ENCODE measurements at regions not wholly inside any gene's neighbourhood (a gene's known extent, or its start where the extent isn't known, plus 50 kb on each side); places are given as distances from the start of the nearest gene placed in this dataset.

DNA sequence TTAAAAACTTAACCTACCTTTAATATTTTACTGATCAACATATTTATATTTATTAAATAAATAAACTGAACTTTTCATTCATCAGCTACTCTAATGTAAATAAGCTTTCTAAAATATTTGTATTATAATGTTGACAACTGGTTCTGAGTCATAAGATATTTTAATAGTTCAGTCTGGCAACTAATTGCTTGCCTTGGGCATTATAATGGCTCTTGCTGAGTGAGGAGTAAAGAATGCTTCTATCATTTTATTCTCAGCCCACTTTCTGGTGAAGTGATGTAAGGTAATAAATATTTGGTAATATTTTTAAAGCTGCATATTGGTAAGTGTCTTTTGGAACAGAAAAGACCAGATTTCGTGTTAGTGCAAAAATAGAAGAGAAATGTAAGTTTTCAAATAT is 81.5 kb downstream of the DIPK2A start:
- Histone ChIP-seq H4K20me1 (ENCODE audit: control insufficient read depth, extremely low read depth, insufficient read depth, low read length) (no peaks in the 10 kb centered on the region), H3K9ac (ENCODE audit: insufficient read depth, low read length) (no peak overlapping the region), H3K36me3 (ENCODE audit: control insufficient read depth, insufficient read depth, low read length) (no peaks in the 10 kb centered on the region), H3K4me3 (replicated peaks in 1 of 4; ENCODE audit: control extremely low read depth in 1 of 4, insufficient read depth in 1 of 4, low read depth in 3 of 4, low read length in 4 of 4) (no peak overlapping the region), H3K27ac (ENCODE audit: insufficient read depth, low read length) (no peak overlapping the region), H2AFZ (ENCODE audit: low read length) (no peak overlapping the region), H3K4me2 (ENCODE audit: extremely low read depth, insufficient read depth, low read length) (no peak overlapping the region), H3K9me3 (ENCODE audit: control insufficient read depth, insufficient read depth, low read depth, low read length) (no peaks in the 10 kb centered on the region), H3K27me3 (ENCODE audit: control insufficient read depth, insufficient read depth, low read length) (no peaks in the 10 kb centered on the region), H3K4me1 (ENCODE audit: control insufficient read depth, extremely low read depth, insufficient read depth, low read length) (peaks cover 4% of the 10 kb centered on the region), H3K79me2 (ENCODE audit: control insufficient read depth, insufficient read depth, low read length) (no peaks in the 10 kb centered on the region)
- peak; percentile 65 to 72 for DNase-seq (ENCODE audit: low read depth in 2 of 2)
- TF ChIP-seq, protein P1, sequence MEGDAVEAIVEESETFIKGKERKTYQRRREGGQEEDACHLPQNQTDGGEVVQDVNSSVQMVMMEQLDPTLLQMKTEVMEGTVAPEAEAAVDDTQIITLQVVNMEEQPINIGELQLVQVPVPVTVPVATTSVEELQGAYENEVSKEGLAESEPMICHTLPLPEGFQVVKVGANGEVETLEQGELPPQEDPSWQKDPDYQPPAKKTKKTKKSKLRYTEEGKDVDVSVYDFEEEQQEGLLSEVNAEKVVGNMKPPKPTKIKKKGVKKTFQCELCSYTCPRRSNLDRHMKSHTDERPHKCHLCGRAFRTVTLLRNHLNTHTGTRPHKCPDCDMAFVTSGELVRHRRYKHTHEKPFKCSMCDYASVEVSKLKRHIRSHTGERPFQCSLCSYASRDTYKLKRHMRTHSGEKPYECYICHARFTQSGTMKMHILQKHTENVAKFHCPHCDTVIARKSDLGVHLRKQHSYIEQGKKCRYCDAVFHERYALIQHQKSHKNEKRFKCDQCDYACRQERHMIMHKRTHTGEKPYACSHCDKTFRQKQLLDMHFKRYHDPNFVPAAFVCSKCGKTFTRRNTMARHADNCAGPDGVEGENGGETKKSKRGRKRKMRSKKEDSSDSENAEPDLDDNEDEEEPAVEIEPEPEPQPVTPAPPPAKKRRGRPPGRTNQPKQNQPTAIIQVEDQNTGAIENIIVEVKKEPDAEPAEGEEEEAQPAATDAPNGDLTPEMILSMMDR (conservative IDR thresholded peaks at IDR 0.05 in 1 of 2, IDR thresholded peaks at IDR 0.05 in 1 of 2; ENCODE audit: low read depth in 1 of 2, low read length in 2 of 2): no peak
- no peak for TF ChIP-seq EZH2 (IDR thresholded peaks at IDR 0.05; ENCODE audit: low read length, missing control alignments)

DNA sequence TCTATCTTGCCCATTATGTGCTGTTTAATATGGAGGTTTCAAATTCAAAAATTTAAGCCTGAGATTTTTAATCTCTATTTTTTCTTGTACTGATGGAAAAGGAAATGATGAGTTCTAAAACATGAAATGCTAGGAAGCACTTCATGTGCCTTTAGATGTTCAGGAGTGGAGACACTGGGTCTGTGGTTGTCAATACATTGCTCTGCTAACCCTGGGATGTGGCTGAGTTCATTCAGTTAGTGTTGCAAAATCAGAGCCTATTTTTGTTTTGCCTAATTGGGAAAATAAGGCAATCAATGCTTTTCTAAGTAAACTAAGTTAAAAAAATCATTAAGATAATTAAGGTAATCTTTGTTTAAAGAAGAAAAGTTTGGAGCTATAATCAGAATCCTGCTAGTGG is 83.1 kb downstream of the DIPK2A start:
- no peak for DNase-seq (ENCODE audit: low read depth in 2 of 2)
- no peak overlapping the region for H3K9ac ChIP-seq (ENCODE audit: insufficient read depth, low read length)
- no peak overlapping the region for H3K4me3 ChIP-seq (replicated peaks in 1 of 4; ENCODE audit: control extremely low read depth in 1 of 4, insufficient read depth in 1 of 4, low read depth in 3 of 4, low read length in 4 of 4)
- no peak overlapping the region for H3K27ac ChIP-seq (ENCODE audit: insufficient read depth, low read length)
- TF ChIP-seq, protein P1 (conservative IDR thresholded peaks at IDR 0.05 in 1 of 2, IDR thresholded peaks at IDR 0.05 in 1 of 2; ENCODE audit: low read depth in 1 of 2, low read length in 2 of 2): no peak
- TF ChIP-seq EZH2 (IDR thresholded peaks at IDR 0.05; ENCODE audit: low read length, missing control alignments): no peak
- H3K79me2 ChIP-seq (ENCODE audit: control insufficient read depth, insufficient read depth, low read length): no peaks in the 10 kb centered on the region
- no peaks in the 10 kb centered on the region for H3K36me3 ChIP-seq (ENCODE audit: control insufficient read depth, insufficient read depth, low read length)
- no peak overlapping the region for H3K4me2 ChIP-seq (ENCODE audit: extremely low read depth, insufficient read depth, low read length)
- no peaks in the 10 kb centered on the region for H3K9me3 ChIP-seq (ENCODE audit: control insufficient read depth, insufficient read depth, low read depth, low read length)
- no peak overlapping the region for H2AFZ ChIP-seq (ENCODE audit: low read length)
- no peaks in the 10 kb centered on the region for H4K20me1 ChIP-seq (ENCODE audit: control insufficient read depth, extremely low read depth, insufficient read depth, low read length)
- H3K27me3 ChIP-seq (ENCODE audit: control insufficient read depth, insufficient read depth, low read length): no peaks in the 10 kb centered on the region
- peaks cover 4% of the 10 kb centered on the region for H3K4me1 ChIP-seq (ENCODE audit: control insufficient read depth, extremely low read depth, insufficient read depth, low read length)

DNA sequence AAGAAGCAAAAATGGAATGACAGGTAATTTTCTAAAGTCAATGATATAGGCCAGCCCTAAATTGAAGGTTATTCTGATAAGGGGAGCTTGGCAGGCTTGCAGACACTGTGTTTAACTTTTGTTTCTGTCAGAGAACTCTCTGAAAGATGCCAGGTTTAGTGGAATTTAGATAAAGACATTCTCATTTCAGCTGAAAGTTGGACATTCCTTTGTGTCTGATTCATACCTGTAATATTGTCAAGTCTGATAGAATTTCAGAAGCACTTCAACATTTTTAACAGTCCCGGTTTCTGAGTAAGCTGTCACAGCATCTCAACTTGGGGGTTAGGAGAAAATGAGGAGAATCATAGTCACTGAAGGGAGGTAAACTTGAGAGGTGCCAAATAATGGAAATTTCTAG is 84.0 kb downstream of the DIPK2A start:
- no peak overlapping the region for H3K27ac ChIP-seq (ENCODE audit: insufficient read depth, low read length)
- H2AFZ ChIP-seq (ENCODE audit: low read length): no peak overlapping the region
- no peak overlapping the region for H3K9ac ChIP-seq (ENCODE audit: insufficient read depth, low read length)
- TF ChIP-seq, protein P1 (conservative IDR thresholded peaks at IDR 0.05 in 1 of 2, IDR thresholded peaks at IDR 0.05 in 1 of 2; ENCODE audit: low read depth in 1 of 2, low read length in 2 of 2): no peak
- TF ChIP-seq EZH2 (IDR thresholded peaks at IDR 0.05; ENCODE audit: low read length, missing control alignments): no peak
- no peak overlapping the region for H3K4me2 ChIP-seq (ENCODE audit: extremely low read depth, insufficient read depth, low read length)
- H3K79me2 ChIP-seq (ENCODE audit: control insufficient read depth, insufficient read depth, low read length): no peaks in the 10 kb centered on the region
- H3K4me1 ChIP-seq (ENCODE audit: control insufficient read depth, extremely low read depth, insufficient read depth, low read length): peaks cover 4% of the 10 kb centered on the region
- no peaks in the 10 kb centered on the region for H3K9me3 ChIP-seq (ENCODE audit: control insufficient read depth, insufficient read depth, low read depth, low read length)
- H3K36me3 ChIP-seq (ENCODE audit: control insufficient read depth, insufficient read depth, low read length): no peaks in the 10 kb centered on the region
- no peak overlapping the region for H3K4me3 ChIP-seq (replicated peaks in 1 of 4; ENCODE audit: control extremely low read depth in 1 of 4, insufficient read depth in 1 of 4, low read depth in 3 of 4, low read length in 4 of 4)
- peak in 1 of 2 donors; percentile 81 for DNase-seq (ENCODE audit: low read depth in 2 of 2)
- no peaks in the 10 kb centered on the region for H3K27me3 ChIP-seq (ENCODE audit: control insufficient read depth, insufficient read depth, low read length)
- H4K20me1 ChIP-seq (ENCODE audit: control insufficient read depth, extremely low read depth, insufficient read depth, low read length): no peaks in the 10 kb centered on the region
